Lower lobe of right lung (tissue), 2 donors: ENCODE measurements at regions not wholly inside any gene's neighbourhood (a gene's known extent, or its start where the extent isn't known, plus 50 kb on each side); places are given as distances from the start of the nearest gene placed in this dataset.

Experiments
- ATAC-seq, 2 donors: fragments of 200-7000 bp; cut with Tn5 transposase; one replicate each; pipeline ENCODE4 v1.9.1; 2020 to 2022; ENCODE audit warnings: mild to moderate bottlenecking in 2 of 2, moderate library complexity in 2 of 2
- DNase-seq: peaks from one replicate; pipeline ENCODE4 v3.0.0-alpha.2; 2020
- H3K27ac ChIP-seq: fragments of 200-600 bp; one replicate; pipeline ENCODE4 v1.8.0; 2022
- H3K27me3 ChIP-seq: fragments of 200-600 bp; one replicate; pipeline ENCODE4 v1.8.0; 2022; ENCODE audit warnings: low read depth
- H3K36me3 ChIP-seq: fragments of 200-600 bp; one replicate; pipeline ENCODE4 v1.8.0; 2022; ENCODE audit warnings: mild to moderate bottlenecking
- H3K4me1 ChIP-seq: fragments of 200-600 bp; one replicate; pipeline ENCODE4 v1.8.0; 2022
- H3K4me3 ChIP-seq: fragments of 200-600 bp; one replicate; pipeline ENCODE4 v1.8.0; 2022; ENCODE audit warnings: mild to moderate bottlenecking
- H3K9me3 ChIP-seq: fragments of 200-600 bp; one replicate; pipeline ENCODE4 v1.8.0; 2022
- intact Hi-C: fragments of 100-400 bp; cut with DNase I; formaldehyde crosslinking; loops from one replicate; pipeline ENCODE4 v1.11.0; 2022
- TF ChIP-seq, protein P1 (sequence below): fragments of 200-600 bp; IDR thresholded peaks from one replicate; pipeline ENCODE4 v1.8.0; 2022; ENCODE audit warnings: antibody characterized with exemption, mild to moderate bottlenecking
- donor health status: DM: no; HTN: yes; CAD: no; lungs with severe emphysema.

- no peak for ATAC-seq
- TF ChIP-seq, protein P1, sequence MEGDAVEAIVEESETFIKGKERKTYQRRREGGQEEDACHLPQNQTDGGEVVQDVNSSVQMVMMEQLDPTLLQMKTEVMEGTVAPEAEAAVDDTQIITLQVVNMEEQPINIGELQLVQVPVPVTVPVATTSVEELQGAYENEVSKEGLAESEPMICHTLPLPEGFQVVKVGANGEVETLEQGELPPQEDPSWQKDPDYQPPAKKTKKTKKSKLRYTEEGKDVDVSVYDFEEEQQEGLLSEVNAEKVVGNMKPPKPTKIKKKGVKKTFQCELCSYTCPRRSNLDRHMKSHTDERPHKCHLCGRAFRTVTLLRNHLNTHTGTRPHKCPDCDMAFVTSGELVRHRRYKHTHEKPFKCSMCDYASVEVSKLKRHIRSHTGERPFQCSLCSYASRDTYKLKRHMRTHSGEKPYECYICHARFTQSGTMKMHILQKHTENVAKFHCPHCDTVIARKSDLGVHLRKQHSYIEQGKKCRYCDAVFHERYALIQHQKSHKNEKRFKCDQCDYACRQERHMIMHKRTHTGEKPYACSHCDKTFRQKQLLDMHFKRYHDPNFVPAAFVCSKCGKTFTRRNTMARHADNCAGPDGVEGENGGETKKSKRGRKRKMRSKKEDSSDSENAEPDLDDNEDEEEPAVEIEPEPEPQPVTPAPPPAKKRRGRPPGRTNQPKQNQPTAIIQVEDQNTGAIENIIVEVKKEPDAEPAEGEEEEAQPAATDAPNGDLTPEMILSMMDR = no peak
Observed at GRCh38 chr1:222416001-222416791, 131.7 kb downstream of the HHIPL2 start.

DNA sequence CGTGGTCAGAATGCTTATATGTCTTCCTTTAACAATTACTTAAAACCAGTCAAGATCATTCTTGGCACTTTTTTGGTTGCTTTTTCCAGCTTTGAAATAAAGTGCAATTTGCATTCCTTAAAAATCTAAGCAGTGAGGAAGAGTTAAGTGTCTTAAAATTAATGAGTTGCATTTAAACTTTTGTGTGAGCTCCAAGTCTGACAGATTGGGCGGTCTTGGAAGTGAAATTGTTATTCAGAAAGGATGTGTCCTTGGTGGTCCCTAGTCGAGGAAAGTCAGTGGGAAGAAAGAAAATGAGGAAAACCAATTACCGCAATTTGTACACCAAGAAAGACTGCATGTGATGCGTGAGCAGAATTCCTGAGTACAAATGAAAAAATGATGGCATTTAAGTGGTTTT, 132.5 kb downstream of the HHIPL2 start:
- no peaks in the 10 kb centered on the region for H3K4me1 ChIP-seq
- H3K4me3 ChIP-seq = no peak overlapping the region
- ATAC-seq (no peak), DNase-seq (no peak)
- intact Hi-C loops = no loop called here
- no peaks in the 10 kb centered on the region for H3K36me3 ChIP-seq
- TF ChIP-seq, protein P1 = no peak
- no peak overlapping the region for H3K27ac ChIP-seq
- no peaks in the 10 kb centered on the region for H3K27me3 ChIP-seq
- H3K9me3 ChIP-seq = no peaks in the 10 kb centered on the region

More at GRCh38 chr1:222416001-222416791, 131.7 kb downstream of the HHIPL2 start:
- DNase-seq = no peak
- Histone ChIP-seq H3K9me3 (no peaks in the 10 kb centered on the region), H3K27me3 (no peaks in the 10 kb centered on the region), H3K36me3 (no peaks in the 10 kb centered on the region), H3K4me3 (no peak overlapping the region), H3K27ac (no peak overlapping the region), H3K4me1 (no peaks in the 10 kb centered on the region)
- intact Hi-C loops = no loop called here

DNA sequence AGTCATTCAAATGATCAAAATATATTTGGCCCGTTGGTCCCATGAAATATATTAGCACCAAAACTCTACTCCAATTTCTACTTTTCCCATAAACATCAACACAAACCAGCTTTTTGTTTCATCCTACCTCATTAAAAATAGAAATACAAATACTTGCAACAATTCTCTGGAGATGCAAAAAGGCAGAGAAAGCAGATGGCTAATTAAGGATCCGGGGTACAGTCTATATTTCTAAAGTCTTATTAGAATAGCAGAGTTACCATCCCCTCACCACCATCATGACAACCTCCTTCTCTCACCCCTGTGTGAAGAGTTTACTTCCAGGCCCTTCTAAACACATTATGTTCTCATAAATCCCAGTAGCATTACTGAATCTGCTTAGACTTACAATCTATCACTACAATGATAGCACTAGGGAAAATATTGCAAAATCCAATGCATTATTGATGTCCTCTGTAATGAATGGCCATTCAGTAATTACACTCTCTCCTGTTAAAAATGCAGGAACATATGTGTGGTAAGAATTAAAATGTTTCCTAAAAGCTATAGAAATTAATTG, 133.8 kb downstream of the HHIPL2 start:
- TF ChIP-seq, protein P1 = no peak
- no peak overlapping the region for H3K4me3 ChIP-seq
- H3K27me3 ChIP-seq = no peaks in the 10 kb centered on the region
- no peak overlapping the region for H3K27ac ChIP-seq
- intact Hi-C loops = no loop called here
- H3K36me3 ChIP-seq = no peaks in the 10 kb centered on the region
- no peaks in the 10 kb centered on the region for H3K4me1 ChIP-seq
- DNase-seq (no peak), ATAC-seq (no peak)
- H3K9me3 ChIP-seq = no peaks in the 10 kb centered on the region

DNA sequence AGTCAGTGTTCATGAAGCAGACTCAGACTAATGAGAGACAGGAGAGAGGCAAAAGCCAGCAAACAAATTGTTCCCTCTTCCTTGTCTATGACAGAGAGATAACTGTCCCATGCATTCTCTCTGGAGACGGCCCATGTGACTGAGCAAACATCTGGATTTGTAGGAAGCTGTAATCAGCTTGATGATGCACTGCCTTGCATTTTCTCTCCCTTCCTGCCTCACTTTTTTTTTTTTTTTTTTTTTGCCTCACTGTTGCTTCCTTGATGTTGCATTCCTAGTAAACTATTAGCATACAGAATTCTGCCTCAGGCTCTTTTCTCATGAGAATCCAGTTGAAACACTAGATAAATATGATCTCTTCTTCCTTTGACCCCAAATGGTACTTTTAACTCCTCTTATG, 134.5 kb downstream of the HHIPL2 start:
- Histone ChIP-seq H3K4me3 (no peak overlapping the region), H3K4me1 (no peaks in the 10 kb centered on the region), H3K27ac (no peak overlapping the region), H3K9me3 (no peaks in the 10 kb centered on the region), H3K27me3 (no peaks in the 10 kb centered on the region), H3K36me3 (no peaks in the 10 kb centered on the region)
- no peak for ATAC-seq
- intact Hi-C loops = no loop called here
- TF ChIP-seq, protein P1 = no peak
- no peak for DNase-seq

DNA sequence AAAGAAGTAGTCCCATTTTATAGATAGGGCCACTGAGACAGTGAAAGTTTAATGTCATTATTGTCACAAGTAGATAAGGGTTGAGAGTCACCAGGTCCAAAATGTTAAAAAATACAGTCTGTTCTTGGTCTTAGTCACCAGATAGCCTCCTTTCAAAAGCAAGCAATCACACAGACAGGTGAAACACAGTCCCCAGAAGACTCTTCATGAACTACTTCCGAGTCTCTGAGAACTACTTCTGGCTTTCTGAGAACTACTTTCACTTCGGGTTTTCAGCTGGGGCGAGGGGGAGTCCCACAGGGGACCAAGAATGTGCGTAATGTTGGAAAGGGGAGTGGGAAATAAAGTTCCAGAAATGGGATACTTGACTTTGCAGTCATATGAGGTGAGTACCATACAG, 143.2 kb downstream of the HHIPL2 start:
- no peaks in the 10 kb centered on the region for H3K9me3 ChIP-seq
- no peak overlapping the region for H3K4me3 ChIP-seq
- H3K27ac ChIP-seq = no peak overlapping the region
- no peaks in the 10 kb centered on the region for H3K27me3 ChIP-seq
- DNase-seq (no peak), ATAC-seq (no peak)
- intact Hi-C loops = no loop called here
- H3K36me3 ChIP-seq = no peaks in the 10 kb centered on the region
- H3K4me1 ChIP-seq = no peaks in the 10 kb centered on the region
- TF ChIP-seq, protein P1 = no peak
